A204.1 (cell line): ENCODE measurements at regions not wholly inside any gene's neighbourhood (a gene's known extent, or its start where the extent isn't known, plus 50 kb on each side); places are given as distances from the start of the nearest gene placed in this dataset.

Source experiments
- FAIRE-seq: peaks from 2 replicates; lab custom pipeline; 2012; peaks lifted over from hg19 to GRCh38; lab: Jason Lieb, UNC

DNA sequence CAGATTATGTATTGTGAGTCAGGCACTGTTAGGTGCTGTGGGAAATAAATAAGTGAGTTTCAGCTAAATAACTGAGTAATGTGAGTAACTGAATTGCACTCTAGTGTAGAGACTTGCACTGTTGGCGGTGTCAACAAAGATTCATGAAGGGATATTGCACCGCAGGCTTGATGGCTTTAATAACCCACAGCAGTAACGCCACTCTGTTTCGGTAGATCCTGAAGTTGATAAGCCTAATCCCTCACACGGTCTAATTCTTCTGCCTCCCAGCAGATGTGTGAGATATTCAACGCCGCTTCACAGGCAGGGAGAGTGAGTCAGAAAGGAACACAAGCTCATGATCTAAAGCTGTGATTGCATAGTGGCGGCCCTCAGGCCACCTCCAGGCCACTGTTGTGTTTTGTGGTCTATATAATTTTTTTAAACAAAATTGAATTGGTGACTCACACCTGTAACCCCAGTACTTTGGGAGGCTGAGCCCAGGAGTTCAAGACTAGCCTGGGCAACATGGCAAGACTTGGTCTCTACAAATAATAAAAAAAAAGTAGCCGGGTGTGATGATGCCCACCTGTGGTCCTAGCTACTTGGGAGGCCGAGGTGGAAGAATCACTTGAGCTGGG lies 94.3 kb downstream of the LIPG start:
- FAIRE-seq: no peak

DNA sequence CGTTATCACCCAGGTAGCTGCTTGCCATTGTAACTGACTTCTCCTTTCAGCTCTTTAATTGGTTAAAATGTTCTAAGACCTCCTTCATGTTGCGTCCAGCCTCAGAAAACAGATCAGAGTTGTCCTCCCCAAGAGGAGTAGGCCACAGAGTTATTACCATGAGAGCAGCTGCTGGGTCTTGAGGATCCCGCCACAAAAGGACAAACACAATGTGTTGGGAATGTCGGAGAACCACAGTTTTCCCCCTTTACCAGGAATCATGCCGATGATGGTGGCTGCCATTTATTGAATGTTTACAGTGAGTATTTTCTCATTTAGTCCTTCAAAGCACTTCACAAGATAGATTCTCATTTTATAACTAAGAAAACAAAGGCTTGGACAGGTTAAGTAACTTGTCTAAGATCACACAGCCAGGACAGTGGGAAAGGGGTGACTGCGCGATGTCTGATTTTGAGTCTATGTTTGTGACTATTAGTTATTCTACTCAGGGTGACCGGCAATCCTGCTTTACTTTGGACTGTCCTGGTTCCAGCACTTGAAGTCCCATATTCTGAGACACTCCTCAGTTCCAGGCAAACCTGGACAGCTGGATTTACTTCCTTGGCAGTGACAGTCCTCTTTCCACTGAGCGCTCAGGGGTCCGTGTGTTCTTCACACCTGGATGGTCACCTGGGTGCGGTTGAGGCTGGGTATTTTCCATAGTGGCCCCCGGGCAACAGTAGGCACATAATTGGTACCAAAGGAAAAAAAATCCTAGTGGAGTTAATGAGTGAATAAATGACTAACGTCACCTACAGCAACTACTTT lies 93.6 kb downstream of the LIPG start:
- no peak for FAIRE-seq

DNA sequence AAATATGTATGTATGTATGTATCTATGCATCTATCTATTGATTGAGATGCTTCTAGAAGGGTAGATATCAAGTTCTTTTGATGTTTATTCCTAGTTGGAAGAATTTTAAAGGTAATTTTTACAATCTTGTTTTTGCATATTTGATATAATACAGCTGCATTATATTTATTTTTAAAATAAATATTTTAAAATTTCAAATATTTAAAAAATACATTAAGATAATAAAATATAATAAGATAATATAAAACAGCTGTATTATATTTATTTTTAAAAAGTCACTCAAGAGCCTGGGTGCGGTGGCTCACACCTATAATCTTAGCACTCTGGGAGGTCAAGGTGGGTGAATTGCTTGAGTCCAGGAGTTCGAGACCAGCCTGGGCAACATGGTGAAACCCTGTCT lies 92.5 kb downstream of the LIPG start:
- peak; percentile 34 for FAIRE-seq

DNA sequence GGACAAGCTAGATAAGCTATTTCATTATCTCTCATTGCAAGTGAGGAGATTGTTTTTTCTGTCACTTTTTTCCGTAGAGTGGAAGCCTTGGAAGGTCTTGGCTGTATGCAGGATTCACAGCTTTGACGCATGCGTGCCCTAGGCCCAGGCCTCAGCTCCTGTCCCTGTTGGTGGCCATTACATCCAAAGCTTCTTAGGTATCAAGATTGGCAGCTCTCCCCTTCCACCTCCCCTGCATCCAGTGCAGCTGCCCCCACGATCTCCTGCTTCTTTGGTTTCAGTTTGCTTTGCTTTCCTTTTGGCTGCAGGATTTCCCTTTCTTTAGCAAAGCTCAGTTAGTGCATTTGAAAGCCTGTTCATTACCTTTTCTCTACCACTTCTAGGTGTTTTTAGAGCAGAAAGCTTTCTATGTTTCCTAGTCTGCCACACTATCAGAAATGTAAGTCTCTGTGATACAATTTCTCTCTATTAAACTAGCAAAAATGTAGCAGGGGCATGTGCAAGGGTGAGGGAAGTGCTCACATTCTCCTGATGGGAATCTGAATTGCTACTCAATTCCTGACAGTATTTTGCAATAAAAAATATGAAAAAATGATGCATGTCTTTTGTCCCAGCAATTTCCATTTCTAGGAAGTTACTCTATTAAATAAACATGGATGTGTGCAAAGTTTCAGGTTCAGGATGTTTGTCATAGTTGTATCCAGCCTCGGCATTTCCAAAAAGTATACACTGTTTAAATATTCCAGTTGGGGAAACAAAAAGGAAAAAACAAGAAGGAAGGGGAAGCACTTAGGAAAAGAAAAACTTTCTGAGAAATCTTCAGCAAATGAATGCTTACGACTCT lies 91.2 kb downstream of the LIPG start:
- FAIRE-seq: no peak

DNA sequence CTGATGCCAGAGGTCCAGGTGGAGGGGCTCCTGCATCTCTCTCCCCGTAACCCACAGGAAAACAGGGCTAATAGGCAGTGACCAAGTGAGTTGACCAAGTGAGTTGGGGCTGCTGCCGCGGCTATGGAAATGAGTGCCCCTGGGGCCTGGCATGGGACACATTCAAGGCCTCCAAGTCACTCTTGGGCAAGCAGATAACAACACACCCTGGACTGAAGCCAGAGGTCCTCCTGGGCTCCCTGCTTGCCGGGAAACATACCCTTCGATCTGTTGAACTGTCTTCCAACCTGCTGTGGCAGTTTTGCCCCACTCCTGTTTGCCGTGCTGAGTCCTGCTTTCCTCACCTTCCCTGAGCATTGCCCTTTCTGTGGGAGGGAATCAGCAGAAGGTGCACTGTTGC lies 89.2 kb downstream of the LIPG start:
- no peak for FAIRE-seq

DNA sequence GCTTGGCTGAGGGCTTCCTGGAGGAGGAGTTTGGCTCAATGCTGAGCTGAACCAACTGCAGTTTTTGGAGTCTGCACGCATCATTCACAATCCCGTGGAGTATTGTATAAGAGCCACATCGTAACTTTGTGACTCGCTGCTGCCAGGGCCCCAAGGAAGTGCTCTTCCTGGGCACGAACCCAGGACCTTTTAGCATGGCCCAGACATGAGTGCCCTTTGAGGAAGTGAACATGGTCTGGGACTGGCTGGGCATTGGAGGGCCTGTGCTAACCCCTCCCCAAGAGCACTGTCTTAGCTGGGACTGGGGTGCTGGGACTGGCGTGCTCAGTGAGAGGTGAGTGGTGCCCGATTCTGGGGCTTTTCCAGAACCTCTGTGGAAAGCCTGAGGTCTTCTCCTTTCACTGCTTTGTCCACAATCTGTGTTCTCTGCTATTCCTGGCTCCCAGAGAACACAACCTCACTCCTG lies 88.6 kb downstream of the LIPG start:
- no peak for FAIRE-seq

DNA sequence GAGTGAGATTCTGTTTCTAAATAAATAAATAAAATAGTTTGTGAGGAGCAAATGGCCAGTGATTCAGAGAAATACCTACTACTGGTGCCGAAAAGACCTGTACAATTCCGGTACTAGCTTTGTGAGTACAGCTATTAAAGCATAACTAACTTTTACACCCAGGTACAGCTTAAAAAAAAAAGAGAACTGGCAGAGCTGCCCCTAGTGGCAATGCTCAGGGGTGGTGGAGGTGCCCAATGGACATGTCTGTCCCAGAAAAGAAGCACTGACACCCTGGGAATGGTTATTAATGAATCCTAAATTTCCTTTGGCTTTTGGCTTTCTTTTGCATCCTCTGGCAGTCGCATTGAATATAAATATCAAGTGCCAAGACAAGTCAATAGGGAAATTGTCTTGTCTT lies 87.0 kb downstream of the LIPG start:
- no peak for FAIRE-seq
